Stomach (tissue), 8 donors: ENCODE measurements at regions not wholly inside any gene's neighbourhood (a gene's known extent, or its start where the extent isn't known, plus 50 kb on each side); places are given as distances from the start of the nearest gene placed in this dataset.

Experiments
- DNase-seq, 2 donors: peaks; one replicate each; pipeline versions ENCODE4 v3.0.0 to v3.0.0-alpha.2; 2013 to 2019
- H3K27ac ChIP-seq, 5 donors: fragments of 200-600 bp in 4 of 5; sonication (generic) in 4 of 5; one replicate each; pipeline ENCODE4 v1.5.1; 2013 to 2019; ENCODE audit warnings: mild to moderate bottlenecking in 1 of 5, moderate library complexity in 1 of 5
- H3K27me3 ChIP-seq, 3 donors: fragments of 200-600 bp; sonication (generic); one replicate each; pipeline ENCODE4 v1.5.1; 2017 to 2019; ENCODE audit warnings: mixed run types in 1 of 3
- H3K36me3 ChIP-seq, 4 donors: fragments of 200-600 bp; sonication (generic); 1 replicate in 3 of 4; 2 replicates in 1 of 4; pipeline ENCODE4 v1.5.1; 2016 to 2019
- H3K4me1 ChIP-seq, 4 donors: fragments of 200-600 bp; sonication (generic); one replicate each; pipeline ENCODE4 v1.5.1; 2016 to 2019
- H3K4me3 ChIP-seq, 4 donors: fragments of 200-600 bp; sonication (generic) in 3 of 4; one replicate each; pipeline ENCODE4 v1.5.1; 2016 to 2019; ENCODE audit warnings: mild to moderate bottlenecking in 1 of 4
- H3K9me3 ChIP-seq, 4 donors: fragments of 200-600 bp; sonication (generic); one replicate each; pipeline ENCODE4 v1.5.1; 2016 to 2019
- EP300 ChIP-seq: sonication (generic); formaldehyde crosslinking; IDR thresholded peaks from one replicate; pipeline ENCODE4 v1.6.1; 2017; ENCODE audit warnings: antibody characterized with exemption
- POLR2A ChIP-seq, 4 donors: fragments of 450-650 bp; IDR thresholded peaks; one replicate each; pipeline ENCODE4 v1.6.1; 2016; ENCODE audit warnings: antibody characterized with exemption in 4 of 4, control low read depth in 2 of 4, mild to moderate bottlenecking in 1 of 4, moderate library complexity in 1 of 4
- POLR2AphosphoS5 ChIP-seq, 3 donors: sonication (generic); formaldehyde crosslinking; IDR thresholded peaks; one replicate each; pipeline ENCODE4 v1.6.1; 2016; ENCODE audit warnings: antibody characterized with exemption in 3 of 3
- WGBS, 5 donors: extraction: QIAGEN DNeasy Blood & Tissue Kit in 3 of 5; methylation state at CpG; one replicate each; pipeline versions ENCODE4 v1.1.5 to v1.1.7; 2013 to 2018; 5-methylcytosine and 5-hydroxymethylcytosine counted together
- intact Hi-C: fragments of 100-400 bp; cut with DNase I; formaldehyde crosslinking; loops from one replicate; pipeline ENCODE4 v1.15.1; 2023; ENCODE audit warnings: low total_unique reads
- TF ChIP-seq, protein P1 (sequence below), 7 experiments: fragments of 450-650 bp in 4 of 7; fragments of 200-600 bp in 3 of 7; sonication (generic) in 3 of 7; IDR thresholded peaks; one replicate each; pipeline ENCODE4 v1.5.1; 2016 to 2019; ENCODE audit warnings: antibody characterized with exemption in 7 of 7, control low read depth in 2 of 7, mild to moderate bottlenecking in 1 of 7
- donor health status: healthy with polysubstance abuse.
- donor health status: Bipolar disorder and iron deficiency.
- donor health status: healthy.

DNA sequence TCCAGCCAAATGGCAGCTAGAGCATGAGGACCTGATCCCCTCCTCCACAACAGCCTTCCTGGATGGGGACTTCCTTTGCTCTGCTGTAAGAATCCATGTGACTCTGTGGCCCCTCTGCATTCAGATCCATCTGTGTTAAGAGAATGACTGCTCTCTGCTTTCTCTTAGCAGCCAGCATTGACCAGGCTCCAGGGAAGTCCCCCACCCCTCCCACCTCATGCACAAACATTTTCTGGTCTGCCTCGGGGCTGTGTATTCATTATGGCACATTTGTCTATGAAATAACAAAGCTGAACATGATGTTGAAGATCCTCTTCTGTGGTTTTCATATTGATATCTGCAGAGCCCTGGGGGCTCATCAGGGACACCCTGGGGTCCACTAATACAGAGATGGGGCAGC lies 201.7 kb downstream of the NUAK1 start:
- intact Hi-C loops = no loop called here

DNA sequence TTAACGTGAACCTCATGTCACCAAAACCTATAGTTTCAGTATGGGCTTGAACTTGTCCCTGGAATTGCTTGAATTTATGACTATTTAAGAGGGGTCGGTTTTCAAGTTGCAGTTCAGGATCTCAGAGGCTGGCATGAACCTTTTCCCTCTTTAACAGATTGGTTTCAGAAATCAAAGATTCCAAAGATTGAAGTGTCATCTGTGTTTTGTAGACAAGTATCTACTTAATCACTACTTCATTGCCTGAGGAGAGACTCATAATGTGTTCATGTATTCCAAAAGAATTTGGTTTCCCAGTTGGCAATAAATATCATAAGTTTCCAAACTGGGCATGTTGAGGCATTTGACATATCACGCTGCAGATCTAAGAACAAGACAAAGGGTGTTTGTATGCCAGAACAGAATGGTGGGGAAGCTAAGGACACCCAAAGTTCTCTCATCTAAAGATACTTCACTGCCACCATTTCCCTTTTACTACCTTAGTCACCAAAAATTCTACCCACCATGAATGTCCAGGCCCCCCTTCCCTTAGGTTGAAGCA lies 199.5 kb downstream of the NUAK1 start:
- intact Hi-C loops = no loop called here
- no peaks in the 10 kb centered on the region for H3K36me3 ChIP-seq
- WGBS, 5 donors = 71 to 93% (median 81%) methylated on average over 3 of the region's 3 CpGs
- H3K4me3 ChIP-seq = no peak overlapping the region
- H3K4me1 ChIP-seq = peaks cover 0 to 3% (median 0%) of the 10 kb centered on the region in 4 donors
- no peaks in the 10 kb centered on the region for H3K27me3 ChIP-seq
- DNase-seq = no peak
- no peak for TF ChIP-seq POLR2AphosphoS5 (IDR thresholded peaks at IDR 0.05)
- TF ChIP-seq, protein P1, sequence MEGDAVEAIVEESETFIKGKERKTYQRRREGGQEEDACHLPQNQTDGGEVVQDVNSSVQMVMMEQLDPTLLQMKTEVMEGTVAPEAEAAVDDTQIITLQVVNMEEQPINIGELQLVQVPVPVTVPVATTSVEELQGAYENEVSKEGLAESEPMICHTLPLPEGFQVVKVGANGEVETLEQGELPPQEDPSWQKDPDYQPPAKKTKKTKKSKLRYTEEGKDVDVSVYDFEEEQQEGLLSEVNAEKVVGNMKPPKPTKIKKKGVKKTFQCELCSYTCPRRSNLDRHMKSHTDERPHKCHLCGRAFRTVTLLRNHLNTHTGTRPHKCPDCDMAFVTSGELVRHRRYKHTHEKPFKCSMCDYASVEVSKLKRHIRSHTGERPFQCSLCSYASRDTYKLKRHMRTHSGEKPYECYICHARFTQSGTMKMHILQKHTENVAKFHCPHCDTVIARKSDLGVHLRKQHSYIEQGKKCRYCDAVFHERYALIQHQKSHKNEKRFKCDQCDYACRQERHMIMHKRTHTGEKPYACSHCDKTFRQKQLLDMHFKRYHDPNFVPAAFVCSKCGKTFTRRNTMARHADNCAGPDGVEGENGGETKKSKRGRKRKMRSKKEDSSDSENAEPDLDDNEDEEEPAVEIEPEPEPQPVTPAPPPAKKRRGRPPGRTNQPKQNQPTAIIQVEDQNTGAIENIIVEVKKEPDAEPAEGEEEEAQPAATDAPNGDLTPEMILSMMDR (IDR thresholded peaks at IDR 0.05) = no peak
- no peak for TF ChIP-seq POLR2A (IDR thresholded peaks at IDR 0.05)
- no peak for TF ChIP-seq EP300
- H3K9me3 ChIP-seq = peaks cover 0 to 3% (median 0%) of the 10 kb centered on the region in 4 donors
- H3K27ac ChIP-seq = no peak overlapping the region

More for the DNA sequence above, 201.7 kb downstream of the NUAK1 start:
- peaks cover 0 to 8% (median 0%) of the 10 kb centered on the region in 4 donors for H3K4me1 ChIP-seq
- no peaks in the 10 kb centered on the region for H3K9me3 ChIP-seq
- no peak overlapping the region for H3K27ac ChIP-seq
- WGBS, 5 donors = 43 to 64% (median 53%) methylated on average over 1 of the region's 1 CpG
- peaks cover 0 to 3% (median 0%) of the 10 kb centered on the region in 3 donors for H3K27me3 ChIP-seq
- TF ChIP-seq EP300 = no peak
- TF ChIP-seq, protein P1 (IDR thresholded peaks at IDR 0.05) = no peak
- no peak for TF ChIP-seq POLR2A (IDR thresholded peaks at IDR 0.05)
- no peak for TF ChIP-seq POLR2AphosphoS5 (IDR thresholded peaks at IDR 0.05)
- no peaks in the 10 kb centered on the region for H3K36me3 ChIP-seq
- DNase-seq = no peak
- no peak overlapping the region for H3K4me3 ChIP-seq

DNA sequence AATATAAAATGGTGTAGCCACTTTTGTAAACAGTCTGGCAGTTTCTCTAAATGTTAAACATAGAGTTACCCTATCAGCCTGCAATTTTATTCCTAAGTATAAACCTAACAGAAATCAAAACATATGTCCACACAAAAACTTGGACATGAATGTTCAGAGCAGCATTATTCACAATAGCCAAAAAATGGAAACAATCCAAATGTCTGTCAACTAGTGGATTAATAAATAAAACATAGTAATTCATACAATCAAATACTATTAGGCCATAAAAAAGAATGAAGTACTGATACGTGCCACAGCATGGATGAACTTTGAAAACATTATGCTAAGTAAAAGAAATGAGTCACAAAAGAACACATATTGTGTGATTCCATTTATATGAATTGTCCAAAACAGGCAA lies 196.5 kb downstream of the NUAK1 start:
- 52 to 77% (median 75%) methylated on average over 1 of the region's 1 CpG for WGBS, 5 donors
- Histone ChIP-seq H3K36me3 (no peaks in the 10 kb centered on the region), H3K27ac (no peak overlapping the region), H3K4me1 (no peaks in the 10 kb centered on the region), H3K9me3 (peaks cover 0 to 3% (median 0%) of the 10 kb centered on the region in 4 donors), H3K27me3 (no peaks in the 10 kb centered on the region), H3K4me3 (no peak overlapping the region)
- no peak for DNase-seq
- TF ChIP-seq POLR2A (IDR thresholded peaks at IDR 0.05) (no peak), POLR2AphosphoS5 (IDR thresholded peaks at IDR 0.05) (no peak), EP300 (no peak)
- TF ChIP-seq, protein P1 (IDR thresholded peaks at IDR 0.05) = no peak
- intact Hi-C loops = no loop called here

DNA sequence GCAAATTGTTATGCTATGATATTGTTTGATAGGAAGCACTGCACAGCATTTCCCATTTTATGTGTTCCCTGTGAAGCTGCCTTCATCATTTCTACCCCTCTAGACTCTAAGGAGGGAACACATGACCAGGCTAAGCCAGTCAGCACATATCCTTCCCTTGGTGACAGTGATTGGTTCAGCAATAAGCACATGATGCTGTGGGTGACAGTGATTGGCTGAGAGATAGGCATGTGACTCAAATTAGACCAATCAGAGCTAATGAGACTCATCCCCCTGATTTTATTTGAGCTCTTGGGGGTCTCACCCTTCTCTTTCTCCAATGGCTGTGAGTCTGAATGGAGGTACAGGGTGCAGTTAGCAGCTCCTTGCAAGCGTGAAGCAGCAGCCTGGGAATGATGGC lies 195.2 kb downstream of the NUAK1 start:
- Histone ChIP-seq H3K36me3 (no peaks in the 10 kb centered on the region), H3K27me3 (no peaks in the 10 kb centered on the region), H3K27ac (no peak overlapping the region), H3K9me3 (peaks cover 0 to 3% (median 0%) of the 10 kb centered on the region in 4 donors), H3K4me1 (no peaks in the 10 kb centered on the region), H3K4me3 (no peak overlapping the region)
- DNase-seq = no peak
- TF ChIP-seq POLR2AphosphoS5 (IDR thresholded peaks at IDR 0.05) = no peak
- no peak for TF ChIP-seq EP300
- TF ChIP-seq, protein P1 (IDR thresholded peaks at IDR 0.05) = no peak
- TF ChIP-seq POLR2A (IDR thresholded peaks at IDR 0.05) = no peak
- intact Hi-C loops = no loop called here
- 96 to 100% (median 100%) methylated on average over 1 of the region's 1 CpG for WGBS, 5 donors
